Stimulated activated CD8-positive, alpha-beta memory T cell treated with anti-CD3 and anti-CD28 coated beads, Interleukin-2, amount 100 ng/mL, for 48 hours (primary cell): ENCODE measurements at regions not wholly inside any gene's neighbourhood (a gene's known extent, or its start where the extent isn't known, plus 50 kb on each side); places are given as distances from the start of the nearest gene placed in this dataset.
"Not testable (repeated sequence)": the region's sequence is repeated elsewhere in the genome, so short reads cannot be mapped to it uniquely, and the experiment has no call there.

Experiments used
- DNase-seq, 2 donors: peaks; one replicate each; pipeline ENCODE4 v3.0.0-alpha.2; 2020; ENCODE audit warnings: low read depth in 2 of 2

DNA sequence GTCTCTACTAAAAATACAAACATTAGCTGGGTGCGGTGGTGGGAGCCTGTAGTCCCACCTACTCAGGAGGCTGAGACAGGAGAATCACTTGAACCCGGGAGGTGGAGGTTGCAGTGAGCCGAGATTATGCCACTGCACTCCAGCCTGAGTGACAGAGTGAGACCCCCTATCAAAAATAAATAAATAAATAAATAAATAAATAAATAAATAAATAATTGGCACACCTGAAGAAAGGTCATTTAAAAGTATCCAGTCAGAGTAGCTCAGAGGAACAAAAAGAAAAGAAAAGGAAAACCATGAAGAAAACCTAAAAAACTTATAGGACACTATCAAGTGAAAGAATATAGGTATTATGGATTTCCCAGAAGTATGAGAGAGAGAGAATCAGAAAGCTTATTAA lies 330.1 kb upstream of the AR start:
- not testable (repeated sequence) for DNase-seq

DNA sequence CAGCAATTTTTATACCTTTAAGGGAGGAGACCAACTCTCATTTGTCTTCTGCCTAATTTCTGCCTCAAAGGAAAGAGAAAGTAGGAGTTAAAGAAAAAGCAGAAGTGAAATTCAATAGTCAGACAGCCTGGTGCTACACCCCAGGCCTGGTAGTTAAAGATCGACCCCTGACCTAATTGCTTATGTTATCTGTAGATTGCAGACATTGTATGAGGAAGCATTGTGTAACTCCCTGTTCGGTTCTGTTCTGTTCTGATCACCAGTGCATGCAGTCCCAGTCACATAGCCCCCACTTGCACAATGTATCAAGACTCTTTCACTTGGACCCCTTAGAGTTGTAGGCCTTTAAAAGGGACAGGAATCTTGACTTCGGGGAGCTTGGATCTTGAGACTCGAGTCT lies 335.9 kb upstream of the AR start:
- DNase-seq: no peak

DNA sequence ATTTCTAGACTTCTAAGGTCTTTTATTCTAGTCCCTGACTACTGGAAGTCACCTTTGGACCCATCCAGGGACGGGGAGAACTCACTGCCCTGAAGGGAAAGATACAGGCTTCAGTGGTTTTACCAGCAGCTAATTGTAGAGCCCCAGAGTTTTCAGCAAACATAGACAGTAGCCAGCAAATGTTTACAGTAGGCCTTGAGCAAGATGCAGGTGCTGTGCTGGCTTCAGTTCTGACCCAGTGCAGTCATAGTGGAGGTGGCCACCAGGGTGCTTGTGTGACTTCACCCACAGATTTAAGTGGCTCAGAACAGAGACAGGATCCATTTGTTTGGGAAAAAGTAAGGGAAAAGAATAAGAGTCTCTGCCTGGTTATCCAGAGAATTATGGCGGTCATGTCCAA lies 384.4 kb upstream of the AR start:
- no peak for DNase-seq

DNA sequence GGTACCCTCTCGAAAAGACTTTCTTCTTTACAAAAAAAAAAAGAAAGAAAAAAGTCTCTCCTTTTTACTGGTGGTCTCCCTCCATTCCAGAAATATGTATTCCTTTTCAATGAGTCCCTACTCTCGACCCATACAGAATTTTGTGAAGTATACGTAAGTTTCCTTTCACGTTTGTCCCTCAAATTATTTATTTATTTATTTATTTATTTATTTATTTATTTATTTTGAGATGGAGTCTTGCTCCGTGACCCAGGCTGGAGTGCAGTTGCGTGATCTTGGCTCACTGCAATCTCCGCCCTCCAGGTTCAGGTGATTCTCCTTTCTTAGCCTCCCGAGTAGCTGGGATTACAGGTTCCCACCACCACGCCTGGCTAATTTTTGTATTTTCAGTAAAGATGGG lies 429.2 kb upstream of the AR start:
- no peak for DNase-seq

DNA sequence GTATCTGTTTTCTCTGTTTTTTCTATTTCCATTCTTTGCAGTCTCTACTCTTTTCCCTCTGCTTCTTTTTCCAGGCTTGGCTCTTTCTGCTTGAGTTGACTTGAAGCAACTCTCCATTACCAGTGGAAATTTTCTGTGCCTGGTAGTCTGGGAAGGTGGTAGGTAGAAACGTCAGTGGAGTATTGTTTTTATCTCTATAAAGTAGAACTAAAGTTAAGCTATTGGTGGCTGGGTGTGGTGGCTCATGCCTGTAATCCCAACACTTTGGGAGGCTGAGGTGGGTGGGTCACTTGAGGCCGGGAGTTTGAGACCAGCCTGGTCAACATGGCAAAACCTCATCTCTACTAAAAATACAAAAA lies 438.1 kb upstream of the AR start:
- no peak for DNase-seq

DNA sequence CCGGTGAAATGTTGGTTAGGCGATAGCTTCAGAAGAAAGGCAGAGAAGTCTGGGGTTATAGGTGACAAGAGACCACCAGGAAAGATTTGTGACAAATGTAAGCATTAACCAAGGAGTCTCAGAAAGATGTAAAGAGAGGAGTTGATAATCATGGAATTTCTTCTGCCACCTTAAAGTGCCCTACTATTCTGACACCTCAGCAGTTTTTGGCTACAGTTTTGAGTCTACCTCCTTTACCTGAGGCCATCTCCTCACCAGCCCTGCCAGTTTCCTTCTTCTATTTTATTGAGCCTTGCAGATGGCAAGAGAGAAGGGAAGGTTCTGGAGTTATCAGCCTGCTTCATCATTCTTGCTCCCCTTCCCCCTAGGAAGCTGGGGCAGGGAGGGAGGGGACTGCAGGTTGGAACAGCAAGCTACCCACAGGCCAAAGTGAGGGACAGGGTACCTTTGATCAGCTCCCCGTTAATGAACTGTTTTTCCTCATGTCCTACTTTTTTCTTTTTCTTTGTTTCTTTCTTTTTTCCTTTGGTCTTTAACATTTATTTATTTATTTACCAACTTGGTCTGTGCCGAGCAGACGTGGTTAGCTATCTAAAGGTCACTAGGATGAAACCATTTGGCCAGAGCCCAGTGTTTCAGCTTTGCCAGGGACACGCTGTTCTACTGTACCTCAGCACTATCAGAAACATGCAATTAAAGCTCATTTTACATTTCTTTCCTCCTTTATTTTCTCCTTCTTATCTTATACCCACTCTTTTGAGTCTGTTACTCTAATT lies 438.7 kb upstream of the AR start:
- no peak for DNase-seq

DNA sequence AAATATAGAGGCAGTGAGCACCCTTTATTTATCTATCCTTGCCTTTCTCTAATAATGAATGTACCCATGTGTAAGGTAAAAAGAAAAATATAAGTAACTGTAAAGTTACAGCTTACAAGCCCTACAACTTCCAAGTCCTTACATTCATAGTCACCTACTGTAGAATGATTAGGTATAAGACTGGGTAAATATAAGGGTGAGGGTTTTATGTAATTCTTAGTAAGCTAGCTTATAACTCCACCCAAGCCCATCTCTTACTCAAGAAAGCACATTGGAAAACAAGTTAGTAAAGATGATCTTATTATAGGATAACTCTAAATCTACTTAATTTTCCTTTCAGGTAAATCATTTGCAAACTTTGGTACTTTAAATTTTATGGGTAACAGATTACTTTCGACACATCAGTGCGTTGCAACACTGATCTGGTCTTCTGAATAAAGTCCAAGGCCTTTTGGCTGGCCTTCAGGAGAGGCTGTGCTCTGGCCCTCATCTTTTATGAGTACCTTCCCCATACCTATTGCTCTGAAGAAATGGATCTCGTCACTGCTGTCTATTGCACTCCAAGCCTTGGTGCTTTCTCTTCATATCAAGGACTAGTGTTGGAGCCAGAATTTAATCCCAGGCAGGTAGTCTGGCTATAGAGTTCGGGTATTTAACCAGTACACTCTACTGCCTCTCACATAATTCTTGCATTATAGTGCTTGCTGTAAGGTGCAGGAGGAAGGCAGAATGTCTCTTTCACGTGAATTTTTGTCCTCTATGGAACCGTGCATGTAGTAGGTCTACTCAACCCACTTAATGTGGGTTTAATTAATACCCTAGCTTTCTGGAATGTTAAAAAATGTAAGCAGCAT lies 443.6 kb upstream of the AR start:
- DNase-seq: no peak

DNA sequence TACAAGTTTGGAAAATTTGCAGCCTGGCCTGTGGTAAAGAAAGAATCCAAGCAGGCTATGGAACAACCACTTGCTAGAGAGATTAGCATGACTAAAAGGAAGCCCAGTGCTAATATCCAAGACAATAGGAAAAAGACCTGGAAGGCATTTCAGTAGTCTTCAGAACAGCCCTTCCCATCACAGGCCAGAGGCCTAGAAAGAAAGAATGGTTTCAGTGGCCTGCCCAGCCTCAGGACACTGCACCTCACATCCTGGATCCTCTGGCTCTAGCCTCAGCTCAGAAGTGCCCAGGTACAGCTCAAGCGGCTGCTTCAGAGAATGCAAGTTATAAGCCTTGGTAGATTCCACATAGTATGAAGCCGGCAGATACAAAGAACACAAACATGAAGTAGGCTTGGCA lies 449.8 kb upstream of the AR start:
- no peak for DNase-seq

DNA sequence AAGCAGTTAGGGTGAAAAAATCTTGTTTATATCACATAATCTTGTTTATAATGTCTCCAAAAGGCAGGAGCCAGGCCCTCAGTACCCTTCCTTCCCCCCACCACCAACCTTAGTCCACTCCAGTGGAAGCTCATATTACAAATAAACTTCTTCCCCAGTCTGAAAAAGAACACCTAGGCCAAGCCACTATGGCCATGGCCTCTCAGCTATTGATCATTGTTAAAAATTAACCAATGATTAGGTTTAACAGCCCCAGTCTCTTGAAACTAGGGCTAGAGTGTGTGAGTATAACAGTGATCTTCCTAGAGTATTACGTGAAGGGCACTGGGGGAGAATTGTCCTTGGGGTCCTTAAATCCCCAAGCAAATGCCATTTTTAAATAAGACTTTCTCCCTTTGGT lies 411.9 kb upstream of the EDA2R start:
- DNase-seq: no peak

DNA sequence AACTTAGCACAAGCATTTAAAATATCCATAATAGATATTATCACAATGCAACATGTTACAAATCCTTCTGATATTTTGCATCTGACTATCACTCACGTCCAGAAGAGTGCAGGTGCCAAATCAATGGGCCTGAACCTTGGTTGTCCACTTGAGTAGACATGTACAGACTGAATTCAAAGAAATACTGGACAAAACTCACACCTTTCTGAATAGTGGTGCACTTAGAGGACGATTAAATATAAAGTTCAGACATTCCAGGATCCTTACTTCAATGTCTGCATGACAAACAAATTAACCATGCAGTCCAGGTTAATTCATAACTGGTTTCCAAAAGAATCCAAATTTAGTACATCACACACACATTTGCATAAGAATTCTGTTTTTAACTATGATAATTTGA lies 406.0 kb upstream of the EDA2R start:
- no peak for DNase-seq

DNA sequence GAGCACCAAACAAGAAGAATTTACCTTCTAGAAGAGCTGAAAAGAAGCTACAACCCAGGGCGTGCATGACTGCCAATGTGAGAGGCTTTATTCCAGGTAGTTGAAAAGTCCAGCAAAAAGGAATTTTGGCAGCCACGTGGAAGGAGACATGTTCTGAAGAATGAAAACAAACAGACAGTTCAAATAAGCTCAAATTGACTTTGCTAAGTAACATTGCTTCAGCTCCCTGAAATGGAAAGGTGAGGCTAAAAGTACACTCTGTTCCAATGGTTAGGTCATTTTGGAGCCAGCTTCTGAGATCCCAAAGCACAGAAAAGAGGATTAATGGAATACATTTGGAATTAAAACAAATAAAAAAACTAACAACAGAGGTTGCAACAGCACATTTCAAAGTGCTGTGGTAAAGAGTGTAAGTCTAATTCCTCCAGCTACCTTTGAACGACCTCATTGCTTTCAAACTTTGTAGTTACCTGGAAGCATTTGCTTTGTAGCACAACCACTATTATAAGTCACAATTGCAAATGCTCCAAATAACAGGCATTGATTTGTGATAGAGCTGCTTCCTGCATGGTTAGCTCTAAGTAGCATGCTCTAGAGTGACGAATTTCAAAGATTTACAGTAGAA lies 405.3 kb upstream of the EDA2R start:
- no peak for DNase-seq

DNA sequence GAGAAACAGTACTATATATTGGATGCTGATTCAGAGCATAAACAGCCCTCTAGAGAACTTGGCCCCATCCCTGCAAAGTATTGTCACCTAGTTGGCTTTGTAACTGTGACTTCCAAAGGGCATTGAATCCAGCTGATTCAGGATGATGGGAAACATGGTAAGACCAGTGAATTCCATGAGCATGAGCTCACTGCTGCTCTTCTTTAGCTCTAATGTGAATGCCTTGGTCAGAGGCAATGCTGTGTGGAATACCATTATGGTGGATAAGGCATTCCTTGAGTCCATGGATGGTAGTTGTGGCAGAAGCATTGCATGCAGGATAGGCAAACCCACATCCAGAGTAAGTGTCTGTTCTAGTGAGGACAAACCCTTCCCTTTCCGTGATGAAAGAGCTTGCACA lies 365.6 kb upstream of the EDA2R start:
- no peak for DNase-seq

DNA sequence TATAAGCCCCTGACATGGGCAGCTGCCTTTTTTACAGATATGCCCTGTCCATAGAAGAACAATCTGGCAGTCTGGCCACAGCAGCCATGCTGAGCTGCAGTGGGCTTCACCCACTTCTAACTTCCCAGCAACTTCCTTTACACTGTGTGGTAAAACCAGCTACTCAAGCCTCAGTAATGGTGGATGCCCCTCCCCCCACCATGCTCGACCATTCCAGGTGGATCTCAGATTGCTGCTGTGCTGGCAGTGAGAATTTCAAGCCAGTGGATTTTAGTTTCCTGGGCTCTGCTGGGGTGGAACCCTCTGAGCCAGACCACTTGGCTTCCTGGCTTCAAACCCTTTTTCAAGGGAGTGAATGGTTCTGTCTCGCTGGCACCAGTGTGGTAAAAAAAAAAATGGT lies 355.9 kb upstream of the EDA2R start:
- no peak for DNase-seq

DNA sequence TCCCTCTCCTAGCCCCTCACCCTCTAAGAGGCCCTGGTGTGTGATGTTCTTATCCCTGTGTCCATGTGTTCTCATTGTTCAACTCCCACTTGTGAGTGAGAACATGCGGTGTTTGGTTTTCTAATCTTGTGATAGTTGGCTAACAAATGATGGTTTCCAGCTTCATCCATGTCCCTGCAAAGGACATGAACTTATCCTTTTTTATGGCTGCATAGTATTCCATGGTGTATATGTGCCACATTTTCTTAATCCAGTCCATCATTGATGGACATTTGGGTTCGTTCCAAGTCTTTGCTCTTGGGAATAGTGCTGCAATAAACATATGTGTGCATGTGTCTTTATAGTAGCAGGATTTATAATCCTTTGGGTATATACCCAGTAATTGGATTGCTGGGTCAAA lies 353.2 kb upstream of the EDA2R start:
- DNase-seq: not testable (repeated sequence)

DNA sequence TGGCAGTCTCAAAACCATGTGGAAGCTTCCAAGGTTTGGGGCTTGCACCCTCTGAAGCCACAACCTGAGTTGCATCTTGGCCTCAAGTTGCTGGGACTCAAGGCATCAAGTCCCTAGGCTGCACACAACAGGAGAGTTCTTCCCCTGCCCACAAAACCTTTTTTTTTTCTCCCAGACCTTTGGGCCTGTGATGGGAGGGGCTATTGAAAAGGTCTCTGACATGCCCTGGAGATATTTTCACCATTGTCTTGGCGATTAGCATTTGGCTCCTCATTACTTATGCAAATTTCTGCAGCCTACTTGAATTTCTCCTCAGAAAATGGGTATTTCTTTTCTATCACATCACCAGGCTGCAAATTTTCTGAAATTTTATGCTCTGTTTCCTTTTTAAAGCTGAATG lies 349.5 kb upstream of the EDA2R start:
- no peak for DNase-seq

DNA sequence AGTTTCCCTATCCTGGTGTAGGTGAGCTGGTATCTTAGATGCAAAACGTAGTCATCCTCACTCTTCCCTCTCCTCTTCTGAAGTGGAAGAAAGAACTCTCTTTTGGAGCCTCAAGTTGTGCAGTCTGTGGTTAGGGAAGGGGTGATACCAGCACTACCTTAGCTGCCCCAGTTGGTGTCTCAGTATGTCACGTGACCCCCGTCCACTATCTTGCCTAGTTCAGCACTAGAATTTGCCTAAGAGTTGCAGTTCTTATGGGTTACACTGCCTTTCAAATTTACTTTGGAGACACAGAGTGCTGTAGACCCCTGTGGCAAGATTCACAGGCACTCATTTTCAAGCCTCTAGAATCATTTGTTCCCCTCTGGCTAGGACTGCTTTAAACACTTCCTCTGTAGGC lies 322.8 kb upstream of the EDA2R start:
- no peak for DNase-seq

DNA sequence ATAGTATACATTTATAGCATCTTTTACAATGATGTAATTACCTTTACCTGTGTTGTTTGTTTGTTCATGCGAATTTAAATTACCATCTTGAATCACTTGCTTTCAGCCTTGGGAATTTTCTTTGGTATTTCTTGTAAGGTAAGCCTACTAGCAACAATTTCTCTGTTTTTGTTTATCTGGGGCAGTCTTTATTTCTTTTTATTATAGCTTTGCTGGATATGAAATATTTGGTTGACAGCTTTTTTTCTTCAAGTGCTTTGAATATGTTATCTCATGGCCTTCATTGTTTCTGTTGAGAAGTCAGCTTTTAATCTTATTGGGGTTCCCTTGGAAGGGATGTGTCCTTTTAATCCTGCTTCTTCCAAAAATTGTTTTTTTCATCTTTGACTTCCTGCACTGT lies 292.8 kb upstream of the EDA2R start:
- no peak for DNase-seq

DNA sequence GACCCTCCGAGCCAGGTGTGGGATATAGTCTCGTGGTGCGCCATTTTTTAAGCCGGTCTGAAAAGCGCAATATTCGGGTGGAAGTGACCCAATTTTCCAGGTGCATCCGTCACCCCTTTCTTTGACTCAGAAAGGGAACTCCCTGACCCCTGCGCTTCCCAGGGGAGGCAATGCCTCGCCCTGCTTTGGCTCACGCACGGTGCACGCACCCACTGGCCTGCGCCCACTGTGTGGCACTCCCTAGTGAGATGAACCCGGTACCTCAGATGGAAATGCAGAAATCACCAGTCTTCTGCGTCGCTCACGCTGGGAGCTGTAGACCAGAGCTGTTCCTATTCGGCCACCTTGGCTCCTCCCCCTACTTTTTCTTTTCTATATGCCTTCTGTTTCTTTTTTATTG lies 291.6 kb upstream of the EDA2R start:
- DNase-seq: not testable (repeated sequence)

DNA sequence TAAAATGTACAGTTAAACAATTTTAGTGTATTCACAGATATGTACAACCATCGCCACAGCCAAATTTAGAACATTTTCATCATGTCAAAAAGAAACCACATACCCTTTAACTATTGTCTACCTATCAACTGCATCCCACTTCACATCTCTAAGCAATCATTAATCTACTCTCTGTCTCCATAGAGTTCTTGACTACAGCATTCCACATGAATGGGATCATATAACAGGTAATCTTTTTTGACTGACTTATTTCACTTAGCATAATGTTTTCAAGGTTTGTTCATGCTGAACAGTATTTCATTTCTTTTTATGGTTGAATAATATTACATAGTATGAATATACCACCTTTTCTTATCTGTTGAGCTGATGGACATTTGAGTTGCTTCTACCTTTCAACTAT lies 281.4 kb upstream of the EDA2R start:
- DNase-seq: no peak

DNA sequence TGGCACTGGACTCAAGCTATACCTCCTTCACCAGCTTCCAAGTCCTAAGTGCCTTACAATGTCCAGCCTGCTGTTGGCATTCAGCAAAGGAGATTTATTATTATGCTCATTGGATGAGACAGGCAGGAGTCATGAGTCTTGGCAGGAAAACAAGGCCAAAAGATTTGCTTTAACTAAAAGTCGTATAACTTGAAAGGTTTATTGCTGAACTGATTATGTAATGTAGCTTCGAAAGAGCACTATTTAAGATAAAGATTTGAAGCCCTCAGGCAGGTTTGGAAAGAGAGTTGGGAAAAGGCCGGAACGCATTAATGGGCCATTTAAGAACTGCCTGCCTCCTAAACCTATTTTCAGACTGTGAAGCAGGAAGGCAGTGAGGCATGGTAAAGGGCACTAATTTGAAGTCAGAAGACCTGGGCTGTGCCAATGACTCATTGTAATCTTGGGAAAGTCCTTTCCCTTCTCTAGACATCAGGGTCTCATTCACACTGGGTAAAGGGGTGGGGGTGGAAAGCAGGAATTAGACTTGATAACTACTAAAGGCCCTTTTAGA lies 280.5 kb upstream of the EDA2R start:
- no peak for DNase-seq

DNA sequence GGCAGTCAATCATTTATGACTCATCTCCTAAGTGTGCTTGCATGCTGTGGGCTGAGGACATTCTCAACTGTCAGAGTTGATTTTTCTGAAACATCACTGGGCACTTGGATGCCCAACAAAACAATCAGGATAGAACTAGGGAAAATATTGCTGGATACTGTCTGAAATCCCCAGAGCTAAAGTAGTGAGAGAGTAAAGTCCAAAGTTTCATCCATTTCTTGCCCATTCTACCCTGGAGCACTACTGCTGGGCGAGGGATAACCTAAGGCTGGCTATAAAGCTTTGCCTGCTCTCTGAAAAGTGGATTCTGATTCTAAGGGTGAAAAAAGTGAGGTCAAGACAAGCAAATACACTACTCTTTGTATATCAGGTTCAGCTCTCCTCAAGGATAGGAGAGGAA lies 279.6 kb upstream of the EDA2R start:
- DNase-seq: no peak

DNA sequence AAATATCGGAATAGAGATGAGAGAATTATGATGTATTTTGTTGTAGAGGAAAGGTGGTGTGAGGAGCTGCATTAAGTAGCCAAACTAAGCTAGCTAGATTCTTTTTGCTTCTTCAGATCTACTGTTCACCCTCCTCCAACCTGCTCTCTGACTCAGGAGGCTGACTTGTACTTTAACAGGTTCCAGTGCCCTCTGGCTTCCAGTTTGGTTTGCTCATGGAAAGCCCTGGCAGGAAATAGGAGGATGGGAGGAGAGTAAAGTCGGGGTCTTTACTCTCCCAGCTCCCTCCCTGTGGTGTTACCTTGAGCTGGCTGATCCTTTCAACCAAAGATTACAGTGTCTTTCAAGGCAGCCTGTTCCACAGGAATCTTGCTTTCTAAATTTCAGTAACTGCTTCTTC lies 277.0 kb upstream of the EDA2R start:
- no peak for DNase-seq

DNA sequence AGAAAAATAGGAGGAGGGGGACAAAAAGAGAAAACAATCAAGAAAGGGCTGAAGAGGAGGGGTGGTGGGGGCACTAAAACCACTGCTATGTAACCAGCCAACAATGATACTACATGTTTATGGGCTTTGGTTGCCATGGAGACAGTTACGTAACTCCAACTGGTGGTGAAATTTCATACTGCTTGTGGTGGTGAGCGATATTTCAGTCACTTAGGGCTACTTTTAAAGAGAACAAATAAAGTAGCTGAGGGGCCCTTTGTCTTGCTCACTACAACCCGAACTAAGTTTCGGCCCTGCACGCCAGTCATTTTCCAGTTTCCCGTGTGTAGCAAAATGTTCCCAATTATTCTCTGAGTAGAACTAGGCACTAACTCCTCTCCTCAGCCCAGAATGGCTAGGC lies 275.2 kb upstream of the EDA2R start:
- DNase-seq: no peak
